ENCODE measurements at regions not wholly inside any gene's neighbourhood (a gene's known extent, or its start where the extent isn't known, plus 50 kb on each side); places are given as distances from the start of the nearest gene placed in this dataset.

DNA sequence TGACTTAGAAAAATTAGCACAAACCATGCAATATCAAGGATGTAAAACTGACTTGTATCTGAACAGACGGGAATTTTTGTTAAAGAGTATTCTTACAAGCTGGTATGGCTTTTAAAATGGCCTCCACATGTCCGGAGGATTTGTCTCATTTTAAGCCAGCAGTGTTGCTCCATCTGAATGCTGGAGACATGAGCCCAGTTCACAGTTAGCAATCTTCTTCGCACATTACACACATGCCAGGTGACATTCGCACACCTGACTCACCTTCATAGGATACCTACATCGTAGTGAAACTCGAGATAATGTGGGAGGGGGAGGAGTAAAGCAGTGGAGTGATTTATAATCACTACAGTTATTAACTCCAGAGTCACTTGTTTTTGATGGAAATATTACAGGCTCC is 231.8 kb upstream of the RBBP8 start:
- H3K4me1 ChIP-seq (ENCODE audit: control insufficient read depth, insufficient read depth, low read length), result no peaks in the 10 kb centered on the region
- POLR2A ChIA-PET, result no interaction called here
- DNase-seq (ENCODE audit: low read depth, low spot score) (no peak), FAIRE-seq (no peak), ATAC-seq (no peak)
- H3K27me3 ChIP-seq (replicated peaks in 1 of 2; ENCODE audit: control insufficient read depth in 2 of 2, insufficient read depth in 2 of 2, low read length in 1 of 2), result no peaks in the 10 kb centered on the region
- no peak overlapping the region for H3K9ac ChIP-seq (ENCODE audit: control insufficient read depth, insufficient read depth, low read length)
- SMC1A ChIA-PET (ENCODE audit: uncharacterized antibody, unreplicated experiment), result no interaction called here
- H3K4me3 ChIP-seq, result no peak overlapping the region
- intact Hi-C loops (cut with micrococcal nuclease; ENCODE audit: unreplicated experiment), result loop anchor here (5.0 to 10.0 kb wide), 4 partner anchors 94 to 1507 kb away; no protein-coding TSS in a partner anchor
- no peak overlapping the region for H3K27ac ChIP-seq (ENCODE audit: control insufficient read depth, insufficient read depth)
- H4K20me1 ChIP-seq (ENCODE audit: control insufficient read depth, insufficient read depth), result no peaks in the 10 kb centered on the region
- no peak overlapping the region for H3K4me2 ChIP-seq (ENCODE audit: control insufficient read depth, insufficient read depth)
- RAD21 ChIA-PET (ENCODE audit: unreplicated experiment), result no interaction called here
- BruUV-seq (replicated peaks), result no TSS peak
- no peak overlapping the region for H2AFZ ChIP-seq (ENCODE audit: control insufficient read depth, low read depth, low read length)
- no peaks in the 10 kb centered on the region for H3K79me2 ChIP-seq (ENCODE audit: control insufficient read depth, insufficient read depth, low read length)
- no peaks in the 10 kb centered on the region for H3K36me3 ChIP-seq (ENCODE audit: control insufficient read depth in 2 of 2, insufficient read depth in 2 of 2, low read length in 1 of 2)
- 46% methylated on average over 6 of the region's 6 CpGs for WGBS (ENCODE audit: insufficient coverage, insufficient replicate concordance, low lambda C conversion rate, missing lambda C conversion rate)
- CTCF ChIA-PET, result interaction anchor here (0.6 kb wide), 1 partner anchor 54 kb away, joined by 3 read pairs; no protein-coding TSS in a partner anchor
- in situ Hi-C loops (cut with MboI), result loop anchor here (10.0 to 25.0 kb wide), 6 partner anchors 89 to 1639 kb away; no protein-coding TSS in a partner anchor
- no peaks in the 10 kb centered on the region for H3K9me3 ChIP-seq (replicated peaks; ENCODE audit: control insufficient read depth, insufficient read depth, low read length)
- TF ChIP-seq, protein P1, sequence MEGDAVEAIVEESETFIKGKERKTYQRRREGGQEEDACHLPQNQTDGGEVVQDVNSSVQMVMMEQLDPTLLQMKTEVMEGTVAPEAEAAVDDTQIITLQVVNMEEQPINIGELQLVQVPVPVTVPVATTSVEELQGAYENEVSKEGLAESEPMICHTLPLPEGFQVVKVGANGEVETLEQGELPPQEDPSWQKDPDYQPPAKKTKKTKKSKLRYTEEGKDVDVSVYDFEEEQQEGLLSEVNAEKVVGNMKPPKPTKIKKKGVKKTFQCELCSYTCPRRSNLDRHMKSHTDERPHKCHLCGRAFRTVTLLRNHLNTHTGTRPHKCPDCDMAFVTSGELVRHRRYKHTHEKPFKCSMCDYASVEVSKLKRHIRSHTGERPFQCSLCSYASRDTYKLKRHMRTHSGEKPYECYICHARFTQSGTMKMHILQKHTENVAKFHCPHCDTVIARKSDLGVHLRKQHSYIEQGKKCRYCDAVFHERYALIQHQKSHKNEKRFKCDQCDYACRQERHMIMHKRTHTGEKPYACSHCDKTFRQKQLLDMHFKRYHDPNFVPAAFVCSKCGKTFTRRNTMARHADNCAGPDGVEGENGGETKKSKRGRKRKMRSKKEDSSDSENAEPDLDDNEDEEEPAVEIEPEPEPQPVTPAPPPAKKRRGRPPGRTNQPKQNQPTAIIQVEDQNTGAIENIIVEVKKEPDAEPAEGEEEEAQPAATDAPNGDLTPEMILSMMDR (IDR thresholded peaks at IDR 0.05 in 2 of 3, conservative IDR thresholded peaks at IDR 0.05 in 1 of 3; ENCODE audit: control insufficient read depth in 2 of 3, extremely low read depth in 1 of 3, insufficient read depth in 1 of 3, low read depth in 3 of 3, low read length in 3 of 3), result no peak
- TF ChIP-seq NFYB (IDR thresholded peaks at IDR 0.05; ENCODE audit: insufficient read depth, low read depth, low read length) (no peak), EZH2 (IDR thresholded peaks at IDR 0.05; ENCODE audit: borderline replicate concordance, control insufficient read depth, low read depth, low read length) (no peak), IKZF1 (conservative IDR thresholded peaks at IDR 0.05) (no peak), TCF3 (IDR thresholded peaks at IDR 0.05; ENCODE audit: borderline replicate concordance, insufficient read depth, low read depth, low read length) (no peak), BCL11A (IDR thresholded peaks at IDR 0.05; ENCODE audit: low read depth, low read length) (no peak), HDAC6 (IDR thresholded peaks at IDR 0.05; ENCODE audit: unreplicated experiment) (no peak), NFYA (IDR thresholded peaks at IDR 0.05; ENCODE audit: borderline replicate concordance, low read depth, low read length) (no peak)
- TF ChIP-seq, protein P2, sequence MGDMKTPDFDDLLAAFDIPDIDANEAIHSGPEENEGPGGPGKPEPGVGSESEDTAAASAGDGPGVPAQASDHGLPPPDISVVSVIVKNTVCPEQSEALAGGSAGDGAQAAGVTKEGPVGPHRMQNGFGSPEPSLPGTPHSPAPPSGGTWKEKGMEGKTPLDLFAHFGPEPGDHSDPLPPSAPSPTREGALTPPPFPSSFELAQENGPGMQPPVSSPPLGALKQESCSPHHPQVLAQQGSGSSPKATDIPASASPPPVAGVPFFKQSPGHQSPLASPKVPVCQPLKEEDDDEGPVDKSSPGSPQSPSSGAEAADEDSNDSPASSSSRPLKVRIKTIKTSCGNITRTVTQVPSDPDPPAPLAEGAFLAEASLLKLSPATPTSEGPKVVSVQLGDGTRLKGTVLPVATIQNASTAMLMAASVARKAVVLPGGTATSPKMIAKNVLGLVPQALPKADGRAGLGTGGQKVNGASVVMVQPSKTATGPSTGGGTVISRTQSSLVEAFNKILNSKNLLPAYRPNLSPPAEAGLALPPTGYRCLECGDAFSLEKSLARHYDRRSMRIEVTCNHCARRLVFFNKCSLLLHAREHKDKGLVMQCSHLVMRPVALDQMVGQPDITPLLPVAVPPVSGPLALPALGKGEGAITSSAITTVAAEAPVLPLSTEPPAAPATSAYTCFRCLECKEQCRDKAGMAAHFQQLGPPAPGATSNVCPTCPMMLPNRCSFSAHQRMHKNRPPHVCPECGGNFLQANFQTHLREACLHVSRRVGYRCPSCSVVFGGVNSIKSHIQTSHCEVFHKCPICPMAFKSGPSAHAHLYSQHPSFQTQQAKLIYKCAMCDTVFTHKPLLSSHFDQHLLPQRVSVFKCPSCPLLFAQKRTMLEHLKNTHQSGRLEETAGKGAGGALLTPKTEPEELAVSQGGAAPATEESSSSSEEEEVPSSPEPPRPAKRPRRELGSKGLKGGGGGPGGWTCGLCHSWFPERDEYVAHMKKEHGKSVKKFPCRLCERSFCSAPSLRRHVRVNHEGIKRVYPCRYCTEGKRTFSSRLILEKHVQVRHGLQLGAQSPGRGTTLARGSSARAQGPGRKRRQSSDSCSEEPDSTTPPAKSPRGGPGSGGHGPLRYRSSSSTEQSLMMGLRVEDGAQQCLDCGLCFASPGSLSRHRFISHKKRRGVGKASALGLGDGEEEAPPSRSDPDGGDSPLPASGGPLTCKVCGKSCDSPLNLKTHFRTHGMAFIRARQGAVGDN (IDR thresholded peaks at IDR 0.05), result no peak
- TF ChIP-seq, protein P3, sequence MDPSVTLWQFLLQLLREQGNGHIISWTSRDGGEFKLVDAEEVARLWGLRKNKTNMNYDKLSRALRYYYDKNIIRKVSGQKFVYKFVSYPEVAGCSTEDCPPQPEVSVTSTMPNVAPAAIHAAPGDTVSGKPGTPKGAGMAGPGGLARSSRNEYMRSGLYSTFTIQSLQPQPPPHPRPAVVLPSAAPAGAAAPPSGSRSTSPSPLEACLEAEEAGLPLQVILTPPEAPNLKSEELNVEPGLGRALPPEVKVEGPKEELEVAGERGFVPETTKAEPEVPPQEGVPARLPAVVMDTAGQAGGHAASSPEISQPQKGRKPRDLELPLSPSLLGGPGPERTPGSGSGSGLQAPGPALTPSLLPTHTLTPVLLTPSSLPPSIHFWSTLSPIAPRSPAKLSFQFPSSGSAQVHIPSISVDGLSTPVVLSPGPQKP (IDR thresholded peaks at IDR 0.05; ENCODE audit: low read depth, low read length), result no peak
- TF ChIP-seq, protein P4, sequence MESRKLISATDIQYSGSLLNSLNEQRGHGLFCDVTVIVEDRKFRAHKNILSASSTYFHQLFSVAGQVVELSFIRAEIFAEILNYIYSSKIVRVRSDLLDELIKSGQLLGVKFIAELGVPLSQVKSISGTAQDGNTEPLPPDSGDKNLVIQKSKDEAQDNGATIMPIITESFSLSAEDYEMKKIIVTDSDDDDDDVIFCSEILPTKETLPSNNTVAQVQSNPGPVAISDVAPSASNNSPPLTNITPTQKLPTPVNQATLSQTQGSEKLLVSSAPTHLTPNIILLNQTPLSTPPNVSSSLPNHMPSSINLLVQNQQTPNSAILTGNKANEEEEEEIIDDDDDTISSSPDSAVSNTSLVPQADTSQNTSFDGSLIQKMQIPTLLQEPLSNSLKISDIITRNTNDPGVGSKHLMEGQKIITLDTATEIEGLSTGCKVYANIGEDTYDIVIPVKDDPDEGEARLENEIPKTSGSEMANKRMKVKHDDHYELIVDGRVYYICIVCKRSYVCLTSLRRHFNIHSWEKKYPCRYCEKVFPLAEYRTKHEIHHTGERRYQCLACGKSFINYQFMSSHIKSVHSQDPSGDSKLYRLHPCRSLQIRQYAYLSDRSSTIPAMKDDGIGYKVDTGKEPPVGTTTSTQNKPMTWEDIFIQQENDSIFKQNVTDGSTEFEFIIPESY (IDR thresholded peaks at IDR 0.05), result no peak
- TF ChIP-seq, protein P5, sequence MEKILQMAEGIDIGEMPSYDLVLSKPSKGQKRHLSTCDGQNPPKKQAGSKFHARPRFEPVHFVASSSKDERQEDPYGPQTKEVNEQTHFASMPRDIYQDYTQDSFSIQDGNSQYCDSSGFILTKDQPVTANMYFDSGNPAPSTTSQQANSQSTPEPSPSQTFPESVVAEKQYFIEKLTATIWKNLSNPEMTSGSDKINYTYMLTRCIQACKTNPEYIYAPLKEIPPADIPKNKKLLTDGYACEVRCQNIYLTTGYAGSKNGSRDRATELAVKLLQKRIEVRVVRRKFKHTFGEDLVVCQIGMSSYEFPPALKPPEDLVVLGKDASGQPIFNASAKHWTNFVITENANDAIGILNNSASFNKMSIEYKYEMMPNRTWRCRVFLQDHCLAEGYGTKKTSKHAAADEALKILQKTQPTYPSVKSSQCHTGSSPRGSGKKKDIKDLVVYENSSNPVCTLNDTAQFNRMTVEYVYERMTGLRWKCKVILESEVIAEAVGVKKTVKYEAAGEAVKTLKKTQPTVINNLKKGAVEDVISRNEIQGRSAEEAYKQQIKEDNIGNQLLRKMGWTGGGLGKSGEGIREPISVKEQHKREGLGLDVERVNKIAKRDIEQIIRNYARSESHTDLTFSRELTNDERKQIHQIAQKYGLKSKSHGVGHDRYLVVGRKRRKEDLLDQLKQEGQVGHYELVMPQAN (conservative IDR thresholded peaks at IDR 0.05), result no peak

Data from GM12878 (cell line).